DMS53 treated with DMSO at 0.1 percent for 48 hours (cell line): ENCODE measurements at regions not wholly inside any gene's neighbourhood (a gene's known extent, or its start where the extent isn't known, plus 50 kb on each side); places are given as distances from the start of the nearest gene placed in this dataset.

Experiments
- DNase-seq: peaks from one replicate; lab custom pipeline; 2025; ENCODE audit not compliant: unreplicated experiment; lab: John Stamatoyannopoulos, UW

DNA sequence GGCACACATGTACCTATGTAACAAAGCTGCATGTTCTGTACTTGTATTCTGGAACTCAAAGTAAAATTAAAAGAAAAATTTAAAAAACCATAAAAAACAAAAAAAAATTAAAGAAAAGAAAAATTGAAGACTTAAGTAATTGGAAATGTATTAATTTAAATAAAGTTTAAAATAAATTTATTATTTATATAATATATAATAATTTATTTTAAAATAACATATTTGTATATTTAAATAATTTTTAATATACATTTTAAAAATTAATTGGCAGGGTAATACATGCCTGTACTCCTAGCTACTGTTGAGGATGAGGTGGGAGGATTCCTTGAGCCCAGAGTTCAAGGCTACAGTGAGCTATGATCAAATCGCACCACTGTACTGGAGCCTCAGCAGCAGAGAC is 1830.6 kb upstream of the CELF4 start:
- DNase-seq = no peak

- no peak for DNase-seq
Observed at GRCh38 chr18:39389800-39390379, 1824.3 kb upstream of the CELF4 start.

- no peak for DNase-seq
Observed at GRCh38 chr18:39380866-39381265, 1815.3 kb upstream of the CELF4 start.

DNA sequence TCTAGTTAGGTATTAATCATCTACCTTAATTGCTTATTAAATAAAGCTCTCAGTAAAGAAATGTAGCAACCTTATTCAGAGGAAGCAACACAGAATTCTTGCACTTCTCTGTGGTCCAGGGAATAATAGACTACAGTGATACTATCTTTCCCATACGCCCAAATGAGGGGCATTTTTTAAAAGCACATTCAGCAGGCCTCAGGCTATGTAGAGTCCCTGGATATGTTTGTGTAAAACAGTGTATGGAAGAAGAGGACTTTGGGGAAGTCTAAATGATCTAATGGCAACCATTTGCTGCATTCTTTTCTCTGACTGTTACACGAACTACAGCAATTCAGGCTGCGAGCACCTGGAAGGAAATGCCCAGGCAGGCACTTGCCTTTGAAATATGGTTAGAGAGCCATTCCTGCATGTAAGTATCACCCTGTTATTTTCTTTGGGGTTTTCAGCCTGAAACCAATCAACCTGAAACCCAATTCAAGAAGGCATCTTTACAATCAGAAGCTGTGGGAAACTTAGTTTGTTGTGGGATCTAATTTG is 1814.7 kb upstream of the CELF4 start:
- DNase-seq = no peak

- no peak for DNase-seq
Observed at GRCh38 chr18:39375066-39375465, 1809.5 kb upstream of the CELF4 start.

DNA sequence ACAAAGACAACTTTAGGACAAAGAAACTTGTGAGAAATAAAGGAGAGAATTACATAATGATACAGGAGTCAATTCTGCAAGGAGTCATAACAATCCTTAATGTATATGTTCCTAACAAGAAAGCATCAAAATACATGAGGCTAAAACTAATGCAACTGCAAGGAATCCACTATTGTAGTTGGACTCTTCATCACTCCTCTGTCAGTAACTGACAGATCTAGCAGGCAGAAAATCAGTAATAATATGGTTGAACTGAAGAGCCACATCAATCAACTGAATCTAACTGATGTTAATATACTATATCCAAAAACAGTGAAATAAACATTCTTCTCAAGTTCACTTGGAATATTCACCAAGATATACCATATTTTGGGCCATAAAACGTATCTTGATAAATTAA is 1806.4 kb upstream of the CELF4 start:
- DNase-seq = no peak

DNA sequence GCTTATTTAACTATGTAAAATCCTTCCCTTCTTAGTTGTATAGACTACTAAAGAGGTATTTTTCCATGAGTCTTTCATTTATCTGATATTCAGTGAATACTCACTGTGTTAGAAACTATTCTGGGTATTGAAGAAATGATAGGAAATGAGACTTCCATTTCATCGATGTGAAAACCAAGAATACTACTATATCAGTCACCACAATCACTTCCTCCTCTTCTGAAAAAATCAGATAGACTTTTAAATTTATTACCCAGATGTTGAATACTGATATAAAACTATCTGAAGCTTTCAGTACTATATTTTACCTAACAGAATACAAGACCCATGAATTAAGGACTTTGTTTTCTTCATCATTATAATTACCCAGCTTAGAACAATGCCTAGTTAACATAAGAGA is 1801.1 kb upstream of the CELF4 start:
- DNase-seq = no peak

DNA sequence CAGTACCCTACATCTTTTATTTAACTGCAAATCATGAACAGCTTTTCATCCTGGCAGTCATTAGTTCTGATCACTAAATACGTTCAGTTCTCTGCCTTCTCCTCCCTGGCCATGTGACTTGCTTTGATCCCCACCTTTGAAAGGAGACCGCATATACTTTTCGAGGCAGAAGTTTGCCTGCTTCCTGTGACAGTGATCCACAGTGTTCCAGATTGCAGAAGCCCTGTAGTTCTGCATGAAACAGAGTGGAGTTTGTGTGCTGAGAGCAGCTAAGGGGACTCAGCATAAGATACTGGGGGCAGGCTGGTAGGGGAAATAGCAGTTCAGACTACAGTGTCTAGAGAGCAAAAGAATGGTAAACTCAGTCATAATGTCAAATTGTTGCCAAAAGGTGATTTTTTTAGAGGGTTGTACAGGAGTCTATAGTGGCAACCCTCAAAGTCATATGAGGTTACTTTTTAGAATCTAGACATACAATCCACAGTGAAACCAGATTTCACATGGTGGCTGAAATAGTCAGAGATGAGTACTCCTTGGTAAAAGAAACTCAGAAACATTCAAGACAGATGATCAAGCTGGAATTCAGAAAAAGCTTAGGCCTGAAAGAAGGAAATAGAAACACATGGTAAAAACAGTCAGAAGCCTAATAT is 1800.4 kb upstream of the CELF4 start:
- no peak for DNase-seq

DNA sequence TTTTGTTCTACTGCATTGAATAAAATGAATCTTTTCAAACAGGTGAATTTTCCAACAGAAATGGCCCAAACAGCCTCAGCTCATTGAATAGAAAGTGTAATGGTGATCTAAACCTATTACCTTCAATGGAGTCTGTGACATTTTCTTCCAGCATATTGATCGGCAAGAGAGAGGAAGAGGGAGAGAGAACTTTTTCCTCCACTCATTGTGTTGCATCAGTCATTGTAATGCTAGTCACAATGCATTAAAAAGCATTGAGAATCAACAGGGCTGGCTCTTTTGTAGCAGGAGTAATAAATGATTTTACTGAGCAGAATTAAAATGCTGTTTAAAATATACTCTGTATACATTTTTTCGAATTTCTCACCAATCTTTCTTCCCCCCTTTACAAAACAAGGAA is 1794.5 kb upstream of the CELF4 start:
- no peak for DNase-seq

- no peak for DNase-seq
Observed at GRCh38 chr18:39359636-39360035, 1794.0 kb upstream of the CELF4 start.

GRCh38 chr18:39350945-39351344 is 1785.3 kb upstream of the CELF4 start:
- DNase-seq = no peak

DNA sequence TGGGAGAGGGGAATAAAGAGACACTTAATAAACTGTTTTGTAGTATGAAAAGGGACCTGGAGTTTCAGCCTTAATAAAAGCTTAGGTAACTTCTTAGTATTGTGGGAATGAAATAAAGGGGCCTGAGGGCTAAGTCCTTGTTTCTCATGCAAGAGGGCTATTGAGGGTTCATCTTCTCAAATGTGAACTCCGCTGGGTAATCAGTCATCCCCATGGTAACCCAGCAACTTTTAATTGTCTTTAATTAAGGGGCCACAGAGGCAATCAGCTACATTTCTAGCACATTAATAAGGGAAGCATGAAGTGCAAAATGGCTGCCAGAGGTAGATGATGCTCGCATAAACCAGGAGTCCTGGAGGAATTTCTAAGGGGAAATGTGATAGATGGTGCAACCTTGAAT is 1784.2 kb upstream of the CELF4 start:
- no peak for DNase-seq

DNA sequence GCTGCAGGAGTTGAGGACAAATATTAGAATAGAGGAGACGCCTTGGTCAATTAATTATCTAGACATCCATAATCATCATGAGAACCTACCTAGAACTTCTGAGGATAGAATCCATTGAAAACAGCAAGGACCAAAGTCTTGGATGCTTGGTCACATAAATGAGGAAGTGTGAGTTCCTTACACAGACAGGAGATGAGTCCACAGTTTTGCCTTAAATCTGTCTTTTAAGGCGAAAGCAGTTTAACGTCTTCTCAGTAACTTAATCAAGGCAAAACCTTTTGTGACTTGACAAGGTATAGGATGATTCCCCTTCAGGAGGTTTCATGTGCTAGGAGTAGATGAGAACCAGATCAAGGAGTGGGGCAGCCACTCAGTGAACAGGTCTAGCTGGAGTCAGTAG is 1783.2 kb upstream of the CELF4 start:
- DNase-seq = no peak

DNA sequence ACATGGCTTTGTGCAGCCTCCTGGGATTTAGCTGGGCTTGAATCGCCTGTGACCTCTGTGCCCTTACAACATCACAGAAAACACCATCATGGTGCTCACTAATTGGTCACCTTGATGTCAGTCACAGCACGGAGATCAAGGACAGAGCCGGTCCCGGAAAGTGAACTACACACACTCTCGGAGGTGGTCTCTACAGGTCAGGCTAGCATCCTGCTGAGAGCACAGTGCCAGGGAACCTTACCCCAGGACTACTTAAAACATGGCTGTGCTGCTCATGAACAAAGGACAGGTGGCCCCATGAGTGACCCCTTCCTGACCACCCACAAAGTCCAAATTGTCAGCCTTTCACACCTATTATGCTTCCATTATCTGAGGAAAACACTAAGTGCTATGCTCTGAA is 1782.1 kb upstream of the CELF4 start:
- DNase-seq = no peak

DNA sequence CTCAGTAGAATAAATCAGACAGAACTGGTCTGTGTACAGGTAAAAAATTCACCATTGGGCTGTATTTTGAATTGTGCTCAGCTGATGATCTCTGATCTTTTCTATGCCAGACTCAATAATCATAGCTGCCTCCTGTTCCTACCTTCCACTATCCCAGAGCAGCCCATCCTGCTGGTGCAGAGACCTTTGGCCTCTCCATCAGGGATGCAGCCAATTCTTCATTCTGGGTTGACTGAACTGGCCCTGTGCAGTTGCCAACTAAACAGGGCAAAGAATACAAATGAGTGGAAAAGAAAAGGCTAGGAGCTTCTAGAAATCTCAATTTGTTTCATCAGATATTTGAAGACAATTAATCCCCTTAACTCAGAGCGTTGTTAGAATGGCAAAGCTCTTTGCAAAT is 1781.3 kb upstream of the CELF4 start:
- no peak for DNase-seq

GRCh38 chr18:39345321-39345720 is 1779.7 kb upstream of the CELF4 start:
- DNase-seq = no peak

- DNase-seq = no peak
Observed at GRCh38 chr18:39344487-39344886, 1778.9 kb upstream of the CELF4 start.

GRCh38 chr18:39341129-39341528 is 1775.5 kb upstream of the CELF4 start:
- no peak for DNase-seq

- no peak for DNase-seq
Observed at GRCh38 chr18:39340418-39340817, 1774.8 kb upstream of the CELF4 start.

DNA sequence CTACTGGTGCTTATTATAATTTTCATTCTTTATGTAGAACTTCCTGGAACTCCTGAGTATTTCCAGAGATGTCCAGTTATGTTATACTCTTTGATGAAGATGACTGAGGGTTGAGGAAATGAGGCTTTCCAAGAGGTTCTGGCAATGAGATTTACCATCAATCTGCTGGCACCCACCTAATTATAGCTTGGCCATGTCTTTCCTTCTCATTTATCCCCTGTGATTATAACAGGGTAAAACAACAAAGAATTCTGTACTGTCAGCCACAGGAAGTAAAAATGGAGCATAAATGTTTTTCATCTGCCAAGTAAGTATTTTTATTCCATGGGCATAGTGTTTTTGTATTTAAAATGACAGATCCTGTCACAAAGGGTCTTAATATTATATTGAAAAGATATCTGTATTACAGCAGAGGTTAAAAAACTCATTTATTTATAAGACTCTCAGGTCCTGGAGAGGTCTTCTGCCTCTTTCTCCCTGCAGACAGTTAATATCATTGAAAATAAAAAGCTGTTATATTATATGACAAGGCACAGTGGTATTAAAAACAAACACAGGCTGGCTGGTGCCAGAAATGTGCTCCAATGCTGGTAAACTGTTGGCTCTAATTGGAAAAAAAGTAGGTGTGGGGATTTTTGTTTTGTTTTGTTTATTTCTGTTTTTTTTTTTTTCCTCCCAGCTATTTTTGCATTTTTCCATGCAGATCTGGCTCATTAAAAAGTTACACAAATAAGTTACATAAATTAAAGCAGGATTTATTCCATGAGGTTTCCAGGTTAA is 1764.1 kb upstream of the CELF4 start:
- no peak for DNase-seq

DNA sequence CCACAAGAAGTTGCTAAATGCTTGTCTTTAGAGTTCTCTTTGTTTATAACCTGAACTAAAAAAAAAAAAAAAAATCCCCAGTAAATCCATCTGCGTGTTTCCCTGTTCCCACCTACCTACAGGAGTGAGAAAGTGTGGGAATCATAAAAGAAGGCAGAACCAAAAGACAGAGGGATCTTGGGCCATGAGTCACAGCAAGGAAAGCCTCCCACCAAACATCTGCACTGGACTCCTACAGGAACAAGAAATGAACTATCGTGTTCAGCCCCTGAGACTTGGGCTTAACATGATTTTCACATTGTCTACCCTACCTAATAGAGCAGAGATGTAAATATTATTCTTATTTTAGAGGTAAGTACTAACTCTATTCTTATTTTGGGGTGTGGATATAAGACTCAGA is 1761.2 kb upstream of the CELF4 start:
- DNase-seq = no peak

- DNase-seq = no peak
Observed at GRCh38 chr18:39325973-39326372, 1760.4 kb upstream of the CELF4 start.
